ENCODE measurements at regions not wholly inside any gene's neighbourhood (a gene's known extent, or its start where the extent isn't known, plus 50 kb on each side); places are given as distances from the start of the nearest gene placed in this dataset.

GRCh38 chr7:40921589-40922315 is 781.1 kb downstream of the INHBA start:
- H3K27ac ChIP-seq: no peak overlapping the region
- no peak overlapping the region for H3K4me3 ChIP-seq
- H3K9me3 ChIP-seq (ENCODE audit: low read depth): no peaks in the 10 kb centered on the region
- no peak for DNase-seq (ENCODE audit: low read depth in 1 of 2, low spot score in 1 of 2)
- no peaks in the 10 kb centered on the region for H3K27me3 ChIP-seq
- H3K36me3 ChIP-seq: no peaks in the 10 kb centered on the region
- no peak for TF ChIP-seq CTCF (IDR thresholded peaks at IDR 0.05; ENCODE audit: low read depth, low read length)
- H3K4me1 ChIP-seq (ENCODE audit: low read depth): peaks cover 5% of the 10 kb centered on the region

GRCh38 chr7:40918701-40919271 is 784.0 kb downstream of the SUGCT start:
- no peak for TF ChIP-seq CTCF (IDR thresholded peaks at IDR 0.05; ENCODE audit: low read depth, low read length)
- Histone ChIP-seq H3K4me1 (ENCODE audit: low read depth) (peaks cover 10% of the 10 kb centered on the region), H3K27me3 (no peaks in the 10 kb centered on the region), H3K9me3 (ENCODE audit: low read depth) (no peaks in the 10 kb centered on the region), H3K27ac (peak overlapping the region; percentile 72), H3K36me3 (no peaks in the 10 kb centered on the region), H3K4me3 (no peak overlapping the region)
- DNase-seq (ENCODE audit: low read depth in 1 of 2, low spot score in 1 of 2): peak; percentile 34 to 79

GRCh38 chr7:40916813-40917212 is 782.0 kb downstream of the SUGCT start:
- H3K36me3 ChIP-seq: no peaks in the 10 kb centered on the region
- no peak overlapping the region for H3K27ac ChIP-seq
- no peaks in the 10 kb centered on the region for H3K27me3 ChIP-seq
- no peaks in the 10 kb centered on the region for H3K9me3 ChIP-seq (ENCODE audit: low read depth)
- no peak for TF ChIP-seq CTCF (IDR thresholded peaks at IDR 0.05; ENCODE audit: low read depth, low read length)
- peaks cover 10% of the 10 kb centered on the region for H3K4me1 ChIP-seq (ENCODE audit: low read depth)
- DNase-seq (ENCODE audit: low read depth in 1 of 2, low spot score in 1 of 2): no peak
- no peak overlapping the region for H3K4me3 ChIP-seq

- Histone ChIP-seq H3K27ac (no peak overlapping the region), H3K4me3 (no peak overlapping the region), H3K36me3 (no peaks in the 10 kb centered on the region), H3K9me3 (ENCODE audit: low read depth) (no peaks in the 10 kb centered on the region), H3K4me1 (ENCODE audit: low read depth) (peaks cover 17% of the 10 kb centered on the region), H3K27me3 (no peaks in the 10 kb centered on the region)
- peak; percentile 17 to 29 for DNase-seq (ENCODE audit: low read depth in 1 of 2, low spot score in 1 of 2)
- no peak for TF ChIP-seq CTCF (IDR thresholded peaks at IDR 0.05; ENCODE audit: low read depth, low read length)
Measured at GRCh38 chr7:40915071-40915470, 780.3 kb downstream of the SUGCT start.
